GM12864 (cell line): ENCODE measurements at regions not wholly inside any gene's neighbourhood (a gene's known extent, or its start where the extent isn't known, plus 50 kb on each side); places are given as distances from the start of the nearest gene placed in this dataset.

Experiments
- DNase-seq: peaks from one replicate; pipeline ENCODE4 v3.0.0-alpha.2; 2011; ENCODE audit warnings: low read depth
- H3K4me3 ChIP-seq: 2 replicates; pipeline ENCODE4 v1.5.1; 2011; ENCODE audit warnings: mild to moderate bottlenecking, low read depth, low read length, control low read depth
- CTCF ChIP-seq: IDR thresholded peaks from 2 replicates; pipeline ENCODE4 v1.5.1; 2011; ENCODE audit warnings: low read depth, mild to moderate bottlenecking, moderate library complexity, low read length, control low read depth, inconsistent platforms; ENCODE audit errors: missing control alignments

GRCh38 chr9:742914-743589 is 98.4 kb upstream of the DMRT1 start:
- TF ChIP-seq CTCF, result no peak
- no peak overlapping the region for H3K4me3 ChIP-seq
- DNase-seq, result no peak

- TF ChIP-seq CTCF, result no peak
- DNase-seq, result no peak
- no peak overlapping the region for H3K4me3 ChIP-seq
Measured at GRCh38 chr9:744046-744712, 97.3 kb upstream of the DMRT1 start.

GRCh38 chr9:744790-745484 is 96.6 kb upstream of the DMRT1 start:
- no peak for DNase-seq
- TF ChIP-seq CTCF, result no peak
- H3K4me3 ChIP-seq, result no peak overlapping the region

GRCh38 chr9:745761-746380 is 95.6 kb upstream of the DMRT1 start:
- TF ChIP-seq CTCF, result no peak

GRCh38 chr9:746661-747434 is 94.6 kb upstream of the DMRT1 start:
- TF ChIP-seq CTCF, result no peak
- no peak for DNase-seq
- no peak overlapping the region for H3K4me3 ChIP-seq

More at GRCh38 chr9:745761-746380, 95.6 kb upstream of the DMRT1 start:
- no peak overlapping the region for H3K4me3 ChIP-seq
- DNase-seq, result no peak

- no peak overlapping the region for H3K4me3 ChIP-seq
- TF ChIP-seq CTCF, result no peak
Measured at GRCh38 chr9:747567-747966, 93.9 kb upstream of the DMRT1 start.

More at GRCh38 chr9:747567-747966, 93.9 kb upstream of the DMRT1 start:
- no peak for DNase-seq
